ENCODE measurements at regions not wholly inside any gene's neighbourhood (a gene's known extent, or its start where the extent isn't known, plus 50 kb on each side); places are given as distances from the start of the nearest gene placed in this dataset.

- ChIA-PET POLR2A (no interaction called here), CTCF (interaction anchor here (0.5 to 1.0 kb wide), 5 partner anchors 12 to 152 kb away, joined by 3 read pairs; no protein-coding TSS in a partner anchor)
- DNase-seq (ENCODE audit: extremely low spot score): peak; percentile 86
Measured at GRCh38 chr7:131654668-131655326, 98.4 kb upstream of the PODXL start.

GRCh38 chr7:131654249-131654558 lies 97.8 kb upstream of the PODXL start:
- TF ChIP-seq, protein P1, sequence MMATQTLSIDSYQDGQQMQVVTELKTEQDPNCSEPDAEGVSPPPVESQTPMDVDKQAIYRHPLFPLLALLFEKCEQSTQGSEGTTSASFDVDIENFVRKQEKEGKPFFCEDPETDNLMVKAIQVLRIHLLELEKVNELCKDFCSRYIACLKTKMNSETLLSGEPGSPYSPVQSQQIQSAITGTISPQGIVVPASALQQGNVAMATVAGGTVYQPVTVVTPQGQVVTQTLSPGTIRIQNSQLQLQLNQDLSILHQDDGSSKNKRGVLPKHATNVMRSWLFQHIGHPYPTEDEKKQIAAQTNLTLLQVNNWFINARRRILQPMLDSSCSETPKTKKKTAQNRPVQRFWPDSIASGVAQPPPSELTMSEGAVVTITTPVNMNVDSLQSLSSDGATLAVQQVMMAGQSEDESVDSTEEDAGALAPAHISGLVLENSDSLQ (IDR thresholded peaks at IDR 0.05): no peak
- no peak; the same call in 1 of the 2 replicates for TF ChIP-seq TARDBP (IDR thresholded peaks at IDR 0.05)
- ChIA-PET CTCF (interaction anchor here (0.5 to 1.0 kb wide), 5 partner anchors 11 to 151 kb away, joined by 3 read pairs; no protein-coding TSS in a partner anchor), POLR2A (no interaction called here)
- DNase-seq (ENCODE audit: extremely low spot score): no peak

More at GRCh38 chr7:131654668-131655326, 98.4 kb upstream of the PODXL start:
- no peak for TF ChIP-seq HDGF (IDR thresholded peaks at IDR 0.05; ENCODE audit: borderline replicate concordance)

DNA sequence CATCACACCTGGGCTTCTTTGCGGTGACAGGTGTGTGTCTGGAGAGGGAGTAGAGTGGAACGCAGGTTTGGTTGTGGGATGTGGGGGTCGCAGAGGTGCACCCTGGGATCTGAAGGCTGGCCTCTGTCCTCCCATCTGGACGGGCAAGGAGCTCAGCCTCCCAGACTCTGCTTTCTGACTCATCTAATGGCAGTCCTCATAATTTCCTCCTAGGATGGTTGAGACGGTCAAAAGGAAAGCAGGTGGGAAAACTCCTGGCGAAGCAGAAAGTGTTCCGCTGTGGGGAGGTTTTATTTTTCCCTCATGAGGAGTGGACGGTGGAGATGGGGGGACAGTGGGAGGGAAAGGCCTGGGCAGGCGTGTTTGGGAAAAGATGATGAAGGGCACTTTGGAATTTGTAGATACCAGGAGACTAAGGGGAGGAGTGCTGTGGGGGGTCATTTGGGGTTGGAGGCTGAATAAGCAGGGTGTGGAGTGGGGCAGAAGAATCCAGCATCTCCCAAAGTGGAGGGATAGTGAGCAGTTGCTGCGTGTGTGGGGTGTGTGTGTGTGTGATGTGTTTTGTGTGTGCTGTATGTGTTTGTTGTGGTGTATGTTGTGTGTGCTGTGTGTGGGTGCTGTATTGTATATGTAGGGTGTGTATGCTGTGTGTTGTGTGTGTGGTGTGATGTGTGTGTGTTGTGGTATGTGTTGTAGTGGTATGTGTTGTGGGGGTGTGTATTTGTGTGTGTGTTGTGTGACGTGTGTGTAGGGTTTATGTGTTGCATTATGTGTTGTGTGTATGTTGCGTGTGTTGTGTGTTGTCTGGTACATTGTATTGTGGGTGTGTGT lies 97.2 kb upstream of the PODXL start:
- POLR2A ChIA-PET: no interaction called here
- no peak for DNase-seq (ENCODE audit: extremely low spot score)
- TF ChIP-seq NFRKB (IDR thresholded peaks at IDR 0.05) (no peak), FOXM1 (IDR thresholded peaks at IDR 0.05; ENCODE audit: borderline replicate concordance) (no peak), ARNT (IDR thresholded peaks at IDR 0.05) (no peak), SUZ12 (IDR thresholded peaks at IDR 0.05) (no peak), ZNF384 (IDR thresholded peaks at IDR 0.05) (no peak), BHLHE40 (IDR thresholded peaks at IDR 0.05; ENCODE audit: borderline replicate concordance) (no peak), FOXA1 (IDR thresholded peaks at IDR 0.05) (no peak), LEF1 (IDR thresholded peaks at IDR 0.05; ENCODE audit: borderline replicate concordance) (no peak), HDGF (IDR thresholded peaks at IDR 0.05; ENCODE audit: borderline replicate concordance) (no peak), FOXK2 (IDR thresholded peaks at IDR 0.05) (no peak), L3MBTL2 (conservative IDR thresholded peaks at IDR 0.05) (no peak), ELF4 (IDR thresholded peaks at IDR 0.05) (no peak), TARDBP (IDR thresholded peaks at IDR 0.05) (no peak), SP1 (IDR thresholded peaks at IDR 0.05) (no peak), CTBP1 (IDR thresholded peaks at IDR 0.05; ENCODE audit: borderline replicate concordance) (no peak)
- TF ChIP-seq, protein P1 (IDR thresholded peaks at IDR 0.05): no peak
- CTCF ChIA-PET: interaction anchor here (0.8 kb wide), 1 partner anchor 151 kb away, joined by 3 read pairs; no protein-coding TSS in a partner anchor

GRCh38 chr7:131652934-131653333 lies 96.5 kb upstream of the PODXL start:
- no peak for DNase-seq (ENCODE audit: extremely low spot score)
- CTCF ChIA-PET: no interaction called here
- POLR2A ChIA-PET: no interaction called here
- no peak for TF ChIP-seq ZNF384 (IDR thresholded peaks at IDR 0.05)

GRCh38 chr7:131652194-131652593 lies 95.8 kb upstream of the PODXL start:
- DNase-seq (ENCODE audit: extremely low spot score): no peak
- TF ChIP-seq L3MBTL2 (conservative IDR thresholded peaks at IDR 0.05): no peak
- TF ChIP-seq LEF1 (IDR thresholded peaks at IDR 0.05; ENCODE audit: borderline replicate concordance): no peak
- no peak for TF ChIP-seq BHLHE40 (IDR thresholded peaks at IDR 0.05; ENCODE audit: borderline replicate concordance)
- TF ChIP-seq FOXK2 (IDR thresholded peaks at IDR 0.05): no peak
- no peak for TF ChIP-seq CTBP1 (IDR thresholded peaks at IDR 0.05; ENCODE audit: borderline replicate concordance)
- TF ChIP-seq FOXM1 (IDR thresholded peaks at IDR 0.05; ENCODE audit: borderline replicate concordance): no peak
- TF ChIP-seq ELF4 (IDR thresholded peaks at IDR 0.05): no peak
- no peak for TF ChIP-seq SP1 (IDR thresholded peaks at IDR 0.05)
- no peak for TF ChIP-seq SUZ12 (IDR thresholded peaks at IDR 0.05)
- no peak for TF ChIP-seq ARNT (IDR thresholded peaks at IDR 0.05)
- no peak for TF ChIP-seq FOXA1 (IDR thresholded peaks at IDR 0.05)
- TF ChIP-seq HDGF (IDR thresholded peaks at IDR 0.05; ENCODE audit: borderline replicate concordance): no peak
- CTCF ChIA-PET: no interaction called here
- POLR2A ChIA-PET: no interaction called here

- TF ChIP-seq SP1 (IDR thresholded peaks at IDR 0.05) (no peak), NFRKB (IDR thresholded peaks at IDR 0.05) (no peak), ELF4 (IDR thresholded peaks at IDR 0.05) (no peak), BHLHE40 (IDR thresholded peaks at IDR 0.05; ENCODE audit: borderline replicate concordance) (no peak), ARNT (IDR thresholded peaks at IDR 0.05) (no peak), FOXA1 (IDR thresholded peaks at IDR 0.05) (no peak), TARDBP (IDR thresholded peaks at IDR 0.05) (no peak), LEF1 (IDR thresholded peaks at IDR 0.05; ENCODE audit: borderline replicate concordance) (no peak), ZNF384 (IDR thresholded peaks at IDR 0.05) (no peak), HDGF (IDR thresholded peaks at IDR 0.05; ENCODE audit: borderline replicate concordance) (no peak)
- TF ChIP-seq, protein P1 (IDR thresholded peaks at IDR 0.05): no peak
- DNase-seq (ENCODE audit: extremely low spot score): no peak
- CTCF ChIA-PET: no interaction called here
- POLR2A ChIA-PET: no interaction called here
Measured at GRCh38 chr7:131649879-131650278, 93.5 kb upstream of the PODXL start.
